Effector CD8-positive, alpha-beta T cell (primary cell): ENCODE measurements at regions not wholly inside any gene's neighbourhood (a gene's known extent, or its start where the extent isn't known, plus 50 kb on each side); places are given as distances from the start of the nearest gene placed in this dataset.
"Not testable (repeated sequence)": the region's sequence is repeated elsewhere in the genome, so short reads cannot be mapped to it uniquely, and the experiment has no call there.

Experiments used
- DNase-seq: peaks from one replicate; lab custom pipeline; 2025; lab: John Stamatoyannopoulos, UW

- no peak for DNase-seq
Observed at GRCh38 chr12:69028941-69029729, 96.2 kb upstream of the CPM start.

DNA sequence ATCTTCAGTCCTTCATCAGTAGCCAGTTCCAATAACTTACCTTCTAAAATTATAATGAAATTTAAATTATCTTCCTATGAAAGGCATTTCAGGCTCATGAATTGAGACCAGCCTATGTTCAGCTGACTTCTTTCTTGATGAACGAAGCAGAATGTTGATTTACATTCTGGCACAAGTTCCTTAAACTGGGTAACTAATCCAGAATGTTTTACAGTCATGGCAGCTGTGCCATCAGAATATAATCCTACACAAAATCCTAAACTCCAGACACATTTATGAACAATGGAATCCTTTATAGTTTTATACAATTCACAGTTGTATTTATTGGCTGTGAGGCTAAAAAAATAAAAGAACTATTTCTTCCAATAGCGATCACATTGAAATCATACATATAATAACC lies 97.3 kb upstream of the CPM start:
- DNase-seq, result no peak

GRCh38 chr12:69036533-69036932 lies 103.6 kb upstream of the CPM start:
- DNase-seq, result no peak

GRCh38 chr12:69036999-69037398 lies 104.0 kb upstream of the CPM start:
- no peak for DNase-seq

DNA sequence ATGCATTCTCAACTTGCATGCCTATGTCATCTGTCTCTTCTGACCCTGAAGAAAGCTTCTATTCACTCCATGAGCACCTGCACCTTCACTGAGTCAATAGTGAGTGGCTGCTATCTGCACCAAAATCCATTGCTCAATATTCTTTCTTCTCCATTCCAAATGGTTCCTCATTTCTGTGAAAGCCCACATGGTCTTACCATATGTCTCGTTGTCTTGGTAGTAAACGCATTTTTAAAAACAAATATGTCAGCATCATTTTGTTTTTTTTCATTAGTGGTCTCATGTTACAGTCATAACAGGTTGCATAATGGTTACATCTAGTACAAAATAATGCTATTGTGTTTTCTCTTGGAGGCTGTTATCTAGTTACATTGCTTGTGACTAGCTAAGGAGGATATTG lies 106.9 kb upstream of the CPM start:
- DNase-seq, result no peak

DNA sequence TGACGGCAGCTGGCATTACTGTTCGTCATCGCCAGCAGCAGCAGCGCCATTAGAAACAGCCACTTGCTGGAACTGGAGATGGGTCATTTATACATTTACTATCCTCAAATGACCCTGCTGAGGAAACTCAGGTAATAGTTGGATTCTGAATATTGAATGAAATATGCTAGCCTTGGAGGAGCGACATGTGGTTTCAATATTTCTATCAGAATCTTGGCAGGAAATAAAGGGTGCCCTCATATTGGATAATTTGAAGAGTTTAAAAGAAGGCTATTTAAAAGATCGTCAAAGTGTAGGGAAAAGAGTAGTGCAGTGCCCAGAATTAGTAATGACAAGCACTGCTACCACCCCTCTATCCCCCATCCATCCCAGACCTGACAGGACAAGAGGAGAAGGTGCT lies 109.6 kb upstream of the CPM start:
- DNase-seq, result no peak

DNA sequence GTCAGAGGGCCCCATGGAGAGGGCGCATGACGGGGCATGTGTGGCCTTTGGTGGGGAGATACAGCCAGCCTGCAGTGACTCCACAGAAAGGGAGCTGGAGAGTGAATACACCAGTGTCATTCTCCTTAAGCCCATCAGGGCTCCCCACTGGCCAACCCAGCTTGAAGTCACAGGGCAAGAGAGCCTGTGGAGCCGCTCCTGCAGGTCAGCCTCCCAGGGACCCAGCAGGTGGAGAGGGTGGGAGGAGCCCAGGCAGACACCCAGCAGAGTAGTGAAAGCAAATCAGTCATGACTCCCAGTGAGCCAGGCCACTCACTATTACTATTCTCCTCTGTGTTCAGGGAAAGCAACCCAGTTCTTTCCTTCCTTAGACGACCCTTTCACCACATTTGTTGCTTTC lies 110.0 kb upstream of the CPM start:
- DNase-seq, result no peak

DNA sequence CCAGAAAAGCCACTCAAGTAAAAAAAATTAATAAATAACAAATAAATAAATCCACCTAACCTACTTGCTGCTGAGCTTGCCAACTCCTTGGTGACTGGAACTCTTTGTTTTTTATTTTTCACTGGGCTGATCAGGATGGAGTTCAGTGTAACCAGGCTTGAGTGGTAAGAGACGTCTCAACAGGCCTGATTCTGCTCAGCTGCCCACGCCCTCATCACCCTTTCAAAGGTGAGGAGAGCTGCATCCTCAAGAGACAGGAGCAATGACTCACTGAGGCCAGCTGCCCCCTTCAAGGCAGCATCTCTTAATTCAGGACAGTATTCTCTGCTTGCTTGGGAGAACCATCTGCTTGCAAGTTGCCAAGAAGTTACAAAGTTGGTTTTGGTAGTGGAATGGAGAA lies 111.9 kb upstream of the CPM start:
- DNase-seq, result no peak

DNA sequence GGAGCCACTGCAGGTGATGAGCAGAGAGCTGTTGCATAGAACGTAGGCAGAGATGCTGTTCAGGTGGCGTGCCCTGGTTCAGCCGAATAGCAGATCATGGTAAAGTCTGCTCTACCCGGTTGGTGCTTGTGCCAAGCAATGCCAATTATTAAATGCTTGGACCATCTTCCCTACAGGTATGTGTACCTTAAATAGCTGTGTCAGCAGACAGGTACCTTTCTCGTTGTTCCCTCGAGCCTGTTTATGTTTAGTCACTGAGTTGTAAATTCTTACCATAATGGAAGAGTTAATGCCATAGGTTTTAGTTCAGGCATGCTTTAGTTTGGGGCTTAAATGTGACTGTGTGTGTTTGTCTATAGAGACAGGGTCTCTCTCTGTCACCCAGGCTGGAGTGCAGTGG lies 112.5 kb upstream of the CPM start:
- no peak for DNase-seq

GRCh38 chr12:69046363-69046762 lies 113.4 kb upstream of the CPM start:
- DNase-seq, result no peak

DNA sequence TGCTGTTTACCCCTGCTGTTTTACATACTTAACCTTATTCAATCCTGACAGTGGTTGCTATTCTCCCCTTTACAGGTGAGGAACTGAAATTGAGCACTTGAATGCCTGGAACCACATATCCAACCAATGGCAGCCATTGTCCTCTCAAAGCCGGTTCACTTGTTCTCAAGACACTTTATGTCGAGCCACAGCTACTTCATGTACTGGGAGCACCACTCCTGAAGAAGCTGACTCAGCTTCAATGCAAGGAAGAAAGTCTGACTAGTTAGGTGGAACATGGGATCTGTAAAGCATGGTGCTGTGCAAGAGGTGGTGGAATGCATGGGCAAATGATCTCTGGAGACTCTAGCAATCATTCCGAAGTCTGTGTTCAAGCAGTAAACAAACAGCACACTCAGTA lies 113.9 kb upstream of the CPM start:
- DNase-seq, result no peak

GRCh38 chr12:69047990-69048389 lies 115.0 kb upstream of the CPM start:
- DNase-seq, result no peak

DNA sequence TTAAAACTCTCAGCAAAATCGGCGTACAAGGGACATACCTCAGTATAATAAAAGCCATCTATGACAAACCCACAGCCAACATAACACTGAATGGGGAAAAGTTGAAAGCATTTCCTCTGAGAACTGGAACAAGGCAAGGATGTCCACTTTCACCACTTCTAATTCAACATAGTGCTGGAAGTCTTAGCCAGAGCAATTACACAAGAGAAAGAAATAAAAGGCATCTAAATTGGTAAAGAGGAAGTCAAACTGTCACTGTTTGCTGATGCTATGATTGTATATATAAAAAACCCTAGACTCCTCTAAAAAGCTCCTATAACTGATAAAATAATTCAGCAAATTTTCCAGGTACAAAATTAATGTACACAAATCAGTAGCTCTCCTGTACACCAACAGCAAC lies 116.9 kb upstream of the CPM start:
- DNase-seq, result not testable (repeated sequence)

DNA sequence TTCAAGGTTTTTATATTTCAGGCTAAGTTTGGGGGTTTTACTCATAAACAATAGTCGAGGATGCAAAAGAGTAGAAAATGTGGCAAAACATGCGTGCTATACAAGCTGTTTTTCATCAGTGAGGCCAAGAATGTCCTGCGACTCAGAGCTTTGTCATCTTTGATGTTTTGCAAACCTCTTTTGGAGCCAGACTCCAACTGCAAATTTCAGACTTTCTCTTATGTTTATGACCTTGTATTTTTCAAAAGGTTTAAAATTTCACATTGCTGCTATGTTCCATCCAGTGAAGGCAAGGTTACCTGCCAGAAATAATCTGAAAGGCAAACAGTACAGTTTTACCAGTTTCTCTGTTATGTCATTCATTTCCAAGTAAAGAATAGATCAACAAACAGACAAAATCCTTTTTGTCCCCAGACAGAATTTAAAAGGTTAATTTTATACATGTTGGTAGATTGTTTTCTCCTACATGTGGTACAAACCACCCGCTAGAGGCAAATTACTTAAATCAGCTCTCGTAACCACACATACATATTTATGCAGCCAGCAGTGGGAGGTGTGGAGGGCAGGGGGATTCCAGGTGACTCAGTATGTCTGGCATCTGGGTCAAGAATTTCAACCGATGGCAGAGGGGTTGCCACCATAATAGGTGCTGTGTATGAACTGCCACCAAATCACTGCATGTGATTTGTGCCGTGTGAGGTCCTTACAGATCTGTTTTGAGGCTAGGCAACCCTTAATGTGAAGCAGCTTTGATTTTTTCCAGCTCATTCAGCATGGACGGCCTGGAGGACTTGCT lies 119.8 kb upstream of the CPM start:
- no peak for DNase-seq

DNA sequence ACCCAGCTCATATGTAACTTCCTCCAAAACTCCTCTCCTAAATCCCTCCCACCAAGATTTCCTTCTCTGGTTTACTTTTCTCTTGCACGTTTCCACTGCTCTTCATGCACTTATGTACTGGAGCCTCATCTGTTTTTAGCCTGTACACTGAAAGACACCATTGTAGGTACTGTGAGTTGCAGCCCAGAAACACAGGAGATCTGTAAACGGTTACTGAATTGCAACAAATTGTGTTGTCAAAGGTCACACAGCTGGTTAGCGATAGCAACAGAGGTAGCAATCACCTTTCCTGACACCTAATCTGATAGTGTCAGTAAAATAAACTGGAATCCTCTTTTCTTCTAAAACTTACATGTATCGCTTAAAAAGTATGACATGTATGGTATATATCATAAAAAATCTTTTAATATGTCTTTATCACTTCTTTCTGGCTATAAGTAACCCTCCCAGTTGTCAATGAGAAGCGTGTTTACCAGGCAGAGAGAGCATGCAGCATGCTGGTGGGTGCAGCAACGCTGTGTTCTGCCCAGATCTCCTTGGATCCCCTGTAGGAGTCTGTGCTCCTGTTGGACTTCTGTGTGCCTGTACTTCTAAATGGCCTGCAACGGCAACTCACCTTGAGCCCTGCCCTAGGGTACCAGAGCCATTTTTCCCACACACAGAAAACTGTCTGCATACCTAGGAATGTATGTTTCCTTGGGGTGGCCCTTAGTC lies 121.5 kb upstream of the CPM start:
- DNase-seq, result no peak

DNA sequence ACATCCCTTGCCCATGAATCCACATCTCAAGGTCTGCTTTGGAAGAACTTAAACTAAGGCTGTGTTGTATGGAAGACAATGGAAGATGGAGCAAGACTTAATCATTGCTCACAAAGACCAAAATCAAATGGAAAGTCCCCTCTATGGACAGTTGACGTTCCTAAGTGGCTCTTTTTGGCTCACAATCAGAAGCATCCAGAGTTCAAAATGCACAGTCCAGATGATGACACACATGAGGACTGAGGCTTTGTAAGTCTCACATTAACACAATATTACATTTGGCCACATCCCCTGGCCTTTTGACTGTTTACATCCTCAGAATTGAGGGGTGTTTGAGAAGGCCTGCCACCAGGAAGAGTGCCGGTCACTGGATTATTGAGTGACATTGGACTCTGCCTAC lies 122.3 kb upstream of the CPM start:
- DNase-seq, result no peak

DNA sequence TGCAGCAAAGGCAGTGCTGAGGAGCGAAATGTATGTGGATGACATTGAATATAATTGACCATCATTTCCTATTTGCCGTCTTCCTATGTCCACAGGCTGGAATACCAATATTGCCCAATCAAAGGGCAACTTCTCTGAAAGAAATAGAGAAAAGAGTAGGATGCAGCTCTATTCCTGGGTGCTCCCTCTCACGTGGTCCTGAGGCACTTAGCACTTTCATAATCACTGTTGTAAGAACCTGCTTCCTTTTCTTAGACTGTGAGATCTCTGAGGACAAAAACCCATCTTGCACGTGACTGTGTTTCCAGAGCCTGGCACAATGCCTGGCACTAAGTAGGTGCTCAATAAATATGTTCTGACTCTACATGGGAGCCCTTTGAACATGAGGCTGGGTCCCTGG lies 122.7 kb upstream of the CPM start:
- DNase-seq, result no peak

DNA sequence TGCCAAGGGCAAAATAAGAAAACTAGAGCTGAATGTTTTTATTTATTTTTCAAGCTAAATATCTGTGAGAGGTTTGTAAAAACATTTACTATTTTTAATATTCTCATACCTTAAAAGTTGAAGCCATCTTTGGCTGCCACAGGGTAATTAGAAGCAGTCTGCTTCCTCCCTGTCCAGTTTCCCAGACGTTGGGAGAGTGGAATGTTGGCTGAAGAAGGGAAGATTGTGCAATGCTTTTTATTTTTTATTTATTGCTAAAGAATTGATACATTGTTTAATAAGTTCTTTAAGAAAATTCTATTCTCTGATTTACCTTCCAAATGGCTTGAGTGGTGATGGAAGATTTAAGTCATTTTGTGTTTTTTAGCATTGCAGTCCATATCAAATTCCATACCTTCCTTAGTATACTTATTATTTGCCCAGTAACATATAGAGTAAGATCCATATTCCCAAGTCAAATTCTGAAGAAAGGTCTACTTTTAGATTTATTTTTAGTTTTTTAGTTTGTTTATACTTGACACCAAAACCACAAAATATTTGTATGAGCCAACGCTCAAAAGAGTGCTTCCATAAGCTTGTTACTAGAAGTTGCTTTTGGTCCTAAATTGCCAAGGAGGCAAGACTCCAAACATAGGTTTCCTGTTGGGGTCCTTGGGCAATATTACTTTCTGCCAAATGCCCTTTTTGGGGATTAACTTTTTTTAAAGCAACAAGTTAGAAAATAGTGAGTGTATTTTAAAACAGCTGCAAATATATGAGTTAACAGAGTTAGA lies 124.0 kb upstream of the CPM start:
- DNase-seq, result no peak

GRCh38 chr12:69057742-69058141 lies 124.8 kb upstream of the CPM start:
- DNase-seq, result no peak

DNA sequence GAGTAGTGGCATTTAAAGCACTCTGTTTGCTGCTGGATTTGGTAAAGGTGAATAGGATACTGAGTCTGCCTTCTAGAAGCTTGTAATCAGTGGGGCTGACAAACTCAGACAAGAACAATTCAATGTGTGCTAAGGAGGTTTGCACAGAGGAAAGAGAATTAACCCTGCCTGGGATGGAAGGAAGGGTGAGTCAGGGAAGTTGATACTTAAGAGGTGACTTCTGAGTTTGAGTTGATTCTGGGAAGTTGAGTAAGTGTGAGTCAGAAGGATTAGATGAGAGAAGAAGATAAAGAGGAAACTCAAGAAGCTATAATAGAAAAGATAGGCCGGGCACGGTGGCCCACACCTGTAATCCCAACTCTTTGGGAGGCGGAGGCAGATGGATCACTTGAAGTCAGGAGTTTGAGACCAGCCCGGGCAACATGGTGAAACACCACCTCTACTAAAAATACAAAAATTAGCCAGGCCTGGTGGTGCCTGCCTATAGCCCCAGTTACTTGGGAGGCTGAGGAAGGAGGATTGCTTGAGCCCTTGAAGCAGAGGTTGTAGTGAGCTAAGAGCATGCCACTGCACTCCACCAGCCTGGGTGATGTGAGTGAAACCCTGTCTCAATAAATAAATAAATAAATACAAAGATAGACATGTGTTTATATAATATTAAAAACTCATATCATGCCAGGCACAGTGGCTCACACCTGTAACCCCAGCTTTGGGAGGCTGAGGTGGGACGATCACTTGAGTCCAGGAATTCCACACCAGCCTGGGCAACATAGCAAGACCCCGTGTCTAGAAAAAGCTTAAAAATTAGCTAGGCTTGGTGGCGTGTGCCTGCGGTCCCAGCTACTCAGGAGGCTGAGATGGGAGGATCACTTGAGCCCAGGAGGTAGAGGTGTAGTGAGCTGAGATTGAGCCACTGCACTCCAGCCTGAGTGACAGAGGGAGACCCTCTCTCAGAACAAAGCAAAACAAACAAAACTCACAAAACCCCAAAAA lies 126.8 kb upstream of the CPM start:
- no peak for DNase-seq

DNA sequence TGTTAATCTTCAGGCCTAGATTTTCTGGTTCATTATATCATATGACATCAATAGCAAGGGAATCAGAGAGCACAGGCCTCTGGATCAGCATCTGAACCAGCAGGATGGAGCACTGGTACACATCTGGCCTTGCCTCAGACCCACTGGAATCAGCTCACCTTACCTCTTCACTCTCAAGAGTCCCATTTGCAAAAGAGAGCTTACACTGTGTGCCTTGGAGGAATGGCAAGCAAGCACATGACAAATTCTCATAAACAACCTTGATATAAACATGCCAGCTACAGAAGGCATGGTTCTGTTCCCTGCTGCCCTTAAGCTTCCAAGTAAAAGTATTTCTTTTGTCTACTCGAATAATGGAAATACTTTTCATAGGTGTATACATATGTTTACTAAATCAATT lies 128.6 kb upstream of the CPM start:
- DNase-seq, result no peak
